Cerebellar cortex (tissue), 1 donor: ENCODE measurements at regions not wholly inside any gene's neighbourhood (a gene's known extent, or its start where the extent isn't known, plus 50 kb on each side); places are given as distances from the start of the nearest gene placed in this dataset.
"Not testable (repeated sequence)": the region's sequence is repeated elsewhere in the genome, so short reads cannot be mapped to it uniquely, and the experiment has no call there.

ENCODE experiments used
- DNase-seq: peaks from one replicate; pipeline ENCODE4 v3.0.0-alpha.2; 2015; ENCODE audit warnings: low spot score

DNA sequence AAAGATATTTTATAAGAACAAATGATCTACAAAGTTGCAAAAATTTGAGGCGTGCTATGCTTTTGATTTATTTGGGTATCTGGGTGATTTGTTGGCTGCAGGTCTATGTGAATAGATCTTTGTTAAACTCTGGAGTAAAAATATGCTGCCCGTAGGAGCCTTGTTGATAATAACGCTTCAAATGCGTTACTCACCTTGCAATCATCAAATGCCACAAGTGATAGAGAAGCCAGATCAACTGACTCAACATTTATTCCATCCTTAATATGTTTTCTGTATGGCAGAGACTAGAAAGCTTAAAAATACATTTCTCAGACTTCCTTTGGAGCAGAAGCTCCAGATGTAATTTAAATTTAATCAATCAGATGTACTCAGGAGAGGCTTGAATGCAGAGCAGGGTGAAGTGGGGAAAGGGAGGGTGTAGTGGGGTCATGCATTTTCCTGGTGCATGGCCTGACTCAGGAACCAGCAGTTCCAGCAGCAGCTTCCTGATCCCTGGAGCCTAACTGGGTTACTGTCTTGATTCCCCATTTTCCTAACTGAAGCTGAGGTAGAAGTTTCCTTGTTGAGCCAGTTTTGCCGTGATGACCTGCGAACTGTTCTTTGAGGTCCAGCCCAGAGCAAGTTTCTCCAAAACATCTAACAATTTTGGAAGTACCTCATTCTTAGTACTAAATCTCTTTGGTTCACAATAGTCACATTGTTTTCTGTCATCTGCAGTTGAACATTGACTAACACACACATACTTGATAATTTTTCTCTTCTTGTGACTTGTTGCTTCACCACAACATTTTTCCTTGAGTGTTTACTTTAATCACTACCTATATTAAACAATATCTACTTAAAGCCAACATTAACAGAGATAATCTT, 284.7 kb upstream of the CWC22 start:
- DNase-seq: no peak

DNA sequence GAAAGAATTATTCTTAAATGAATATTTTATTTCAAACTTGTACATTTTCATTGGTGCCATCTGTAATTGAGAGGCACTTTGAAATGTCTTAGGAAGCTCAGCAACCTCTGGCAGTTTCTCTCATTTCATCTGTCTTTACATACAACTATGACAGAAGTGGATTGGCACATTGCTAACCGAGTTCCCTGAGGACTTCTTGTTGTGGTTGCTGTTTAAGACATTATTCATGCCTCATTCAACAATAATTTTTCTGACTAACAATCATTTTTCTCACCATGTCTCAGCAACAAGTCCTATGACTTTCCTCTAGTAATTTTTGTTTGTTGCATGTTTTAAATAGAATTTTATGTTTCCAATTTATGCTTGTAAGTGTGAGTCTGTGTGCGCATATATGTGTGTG, 284.0 kb upstream of the CWC22 start:
- DNase-seq: no peak

DNA sequence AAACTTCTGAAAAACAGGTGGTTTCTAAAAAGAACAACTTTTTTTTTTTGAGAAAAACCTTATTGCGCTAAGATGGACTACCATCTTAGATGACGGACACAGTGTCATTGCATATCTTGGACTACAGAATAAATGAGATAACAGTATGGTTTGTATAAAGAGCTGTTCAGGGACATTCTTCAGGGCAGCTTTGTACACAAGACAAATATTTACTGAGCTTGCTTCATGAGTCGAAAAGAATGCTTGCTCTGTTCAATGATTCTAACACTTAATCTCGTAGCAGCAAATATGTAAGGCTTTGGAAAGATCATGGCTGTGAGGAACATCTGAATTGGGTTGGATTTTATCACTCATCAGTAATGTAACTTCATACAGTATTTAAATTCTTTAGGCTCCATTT, 282.5 kb upstream of the CWC22 start:
- no peak for DNase-seq

DNA sequence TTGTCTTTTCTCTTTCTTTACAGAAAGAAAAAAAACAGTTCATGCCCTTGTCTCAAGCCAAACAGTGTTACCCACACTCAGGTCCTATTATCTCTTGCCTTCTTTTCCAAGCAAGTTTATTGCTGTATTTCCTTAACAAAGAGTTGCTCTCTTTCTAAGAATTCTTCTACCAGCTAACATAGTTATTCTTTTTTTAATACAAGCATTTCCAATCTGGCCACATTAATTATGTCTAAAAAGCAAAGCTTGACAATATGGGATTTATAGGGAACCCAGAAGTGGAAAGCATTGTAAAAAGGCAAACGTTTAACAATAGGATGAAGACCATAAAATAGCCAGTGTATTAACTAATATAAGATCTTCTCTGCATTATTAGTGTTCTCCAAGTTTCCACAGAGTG, 272.5 kb upstream of the CWC22 start:
- DNase-seq: no peak

DNA sequence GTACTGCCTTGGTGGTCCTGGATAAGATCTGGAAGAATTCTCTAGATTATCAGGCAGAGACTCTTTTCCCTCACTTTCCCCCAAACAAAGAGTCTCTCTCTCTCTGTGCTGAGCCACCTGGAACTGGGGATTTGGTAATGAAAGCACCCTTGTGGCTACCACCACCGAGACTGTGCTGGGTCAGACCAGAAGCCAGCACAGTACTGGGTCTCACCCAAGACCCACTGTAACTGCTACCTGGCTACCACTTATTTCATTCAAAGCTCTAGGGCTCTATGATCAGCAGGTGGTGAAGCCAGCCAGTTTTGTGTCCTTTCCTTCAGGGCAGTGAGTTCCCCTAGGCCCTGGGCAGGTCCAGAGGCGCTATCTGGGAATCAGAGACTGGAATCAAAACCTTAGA, 269.6 kb upstream of the CWC22 start:
- no peak for DNase-seq

DNA sequence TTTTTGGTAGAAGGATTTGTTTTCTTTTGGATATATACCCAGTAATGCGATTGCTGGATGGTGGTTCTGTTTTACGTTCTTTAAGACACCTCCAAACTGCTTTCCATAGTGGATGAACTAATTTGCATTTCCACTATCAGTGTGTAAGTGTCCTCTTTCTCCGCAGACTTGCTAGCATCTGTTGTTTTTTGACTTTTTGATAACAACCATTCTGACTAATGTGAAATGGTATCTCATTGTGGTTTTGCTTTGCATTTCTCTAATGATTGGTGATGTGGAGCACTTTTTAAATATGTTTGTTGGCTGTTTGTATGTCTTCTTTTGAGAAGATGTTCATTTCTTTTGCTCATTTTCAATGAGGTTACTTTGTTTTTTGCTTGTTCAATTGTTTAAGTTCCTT, 260.9 kb upstream of the CWC22 start:
- DNase-seq: no peak

DNA sequence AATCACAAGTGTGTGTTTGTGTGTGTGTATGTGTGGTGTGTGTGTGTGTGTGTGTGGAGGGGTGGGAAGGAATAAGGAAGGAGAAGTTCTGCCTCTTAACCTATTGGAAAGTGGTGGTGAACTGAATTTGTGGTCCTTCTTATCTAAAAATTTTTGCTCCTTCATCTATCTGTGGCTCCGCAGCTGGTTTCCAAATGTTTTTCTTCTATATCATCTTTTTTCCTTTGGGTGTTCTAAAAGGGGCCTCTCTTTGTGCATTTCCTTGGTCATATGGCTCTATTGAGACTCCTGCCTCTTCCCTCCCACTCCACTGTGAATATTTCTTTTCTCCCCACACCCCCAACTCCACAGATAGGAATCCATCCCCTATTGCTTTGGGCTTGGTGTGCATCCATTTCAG, 254.9 kb upstream of the CWC22 start:
- no peak for DNase-seq

DNA sequence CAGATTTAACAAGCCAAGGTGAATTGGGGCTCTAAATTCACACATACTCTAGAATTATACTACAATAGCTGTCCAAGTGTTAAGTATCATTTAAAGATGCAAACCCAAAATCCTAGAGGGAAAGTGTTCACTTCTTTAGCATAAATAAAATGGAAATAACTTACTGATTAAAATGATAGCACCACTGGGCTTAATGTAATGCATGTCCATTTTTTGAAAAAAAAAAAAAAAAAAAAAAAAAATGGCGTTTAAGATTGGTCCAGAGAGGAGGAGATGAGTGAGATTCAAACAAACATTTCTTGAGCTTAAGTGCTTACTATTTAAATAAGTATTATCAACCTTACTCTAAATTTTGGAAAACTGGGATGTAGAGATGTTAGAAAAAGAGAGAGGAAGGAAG, 251.5 kb upstream of the CWC22 start:
- no peak for DNase-seq

DNA sequence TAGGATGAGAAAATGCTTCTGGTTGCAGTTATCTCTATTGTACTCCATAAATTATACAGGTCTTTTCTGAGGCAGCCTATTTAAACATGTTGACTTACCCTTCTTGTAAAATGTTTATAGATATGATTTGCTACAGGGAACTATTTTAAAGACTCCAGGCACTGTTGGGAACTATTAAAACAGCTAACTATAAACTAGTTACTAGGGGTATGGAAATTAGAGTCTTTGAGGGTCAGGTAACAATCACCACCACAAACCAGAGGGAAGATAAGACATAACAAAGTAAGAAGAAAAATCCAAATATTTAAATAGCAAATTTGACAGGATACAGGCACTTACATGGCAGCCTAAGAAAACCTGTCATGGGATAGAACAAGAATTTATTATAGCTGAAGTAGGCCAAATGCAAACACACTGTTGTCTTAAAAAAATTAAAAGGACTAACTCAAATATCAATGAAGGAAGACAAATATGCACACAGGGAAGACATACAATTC, 251.0 kb upstream of the CWC22 start:
- DNase-seq: no peak

DNA sequence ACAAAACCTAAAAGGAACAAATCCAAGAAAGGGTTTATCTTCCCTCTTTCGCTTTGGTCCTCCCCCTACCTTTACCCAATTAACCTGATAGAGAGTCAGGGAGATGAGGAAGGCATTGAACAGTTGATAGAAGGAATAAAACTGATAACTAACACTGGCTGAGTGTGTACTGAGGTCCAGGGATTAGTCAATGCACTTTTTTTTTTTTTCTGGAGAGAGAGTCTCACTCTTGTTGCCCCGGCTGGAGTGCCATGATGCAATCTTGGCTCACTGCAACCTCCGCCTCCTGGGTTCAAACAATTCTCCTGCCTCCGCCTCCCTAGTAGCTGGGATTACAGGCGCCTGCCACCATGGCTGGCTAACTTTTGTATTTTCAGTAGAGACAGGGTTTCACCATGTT, 250.2 kb upstream of the CWC22 start:
- no peak for DNase-seq

DNA sequence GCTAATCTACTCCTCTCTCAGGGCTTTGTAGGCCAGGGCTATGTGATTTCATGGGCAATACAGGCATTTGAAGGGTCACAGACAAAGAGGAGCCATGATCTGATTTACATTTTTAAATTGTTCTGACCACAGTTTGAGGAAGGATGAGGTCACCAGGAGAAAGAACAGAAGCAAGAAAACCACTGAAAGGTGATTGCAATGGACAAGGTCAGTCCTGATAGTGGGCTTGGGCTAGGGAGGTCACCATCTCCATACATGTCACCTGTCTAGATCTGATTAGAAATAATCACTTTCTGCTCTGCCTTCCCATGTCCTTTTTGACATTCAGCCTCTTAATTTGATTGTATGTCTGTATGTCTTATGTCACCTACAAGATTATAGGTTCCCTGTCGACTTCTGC, 248.9 kb upstream of the CWC22 start:
- DNase-seq: no peak

DNA sequence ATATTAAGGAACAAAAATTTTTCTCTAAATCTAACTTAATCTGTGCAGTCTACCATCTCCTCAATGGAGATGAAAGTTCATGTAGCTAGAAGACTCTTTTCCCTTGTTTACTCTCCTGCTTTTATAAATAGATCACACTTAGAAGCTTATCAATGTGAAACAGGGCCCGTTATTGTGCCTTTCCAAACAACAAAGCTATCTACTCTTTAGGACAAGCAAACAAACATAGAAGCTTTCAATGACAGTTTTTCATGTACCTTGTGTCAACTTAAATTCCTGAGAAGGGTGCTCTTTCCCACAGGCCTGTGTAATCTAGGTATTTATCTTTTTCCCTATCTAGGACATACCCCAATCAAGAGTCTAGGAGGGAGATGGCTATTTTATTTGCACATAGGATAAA, 247.8 kb upstream of the CWC22 start:
- no peak for DNase-seq

DNA sequence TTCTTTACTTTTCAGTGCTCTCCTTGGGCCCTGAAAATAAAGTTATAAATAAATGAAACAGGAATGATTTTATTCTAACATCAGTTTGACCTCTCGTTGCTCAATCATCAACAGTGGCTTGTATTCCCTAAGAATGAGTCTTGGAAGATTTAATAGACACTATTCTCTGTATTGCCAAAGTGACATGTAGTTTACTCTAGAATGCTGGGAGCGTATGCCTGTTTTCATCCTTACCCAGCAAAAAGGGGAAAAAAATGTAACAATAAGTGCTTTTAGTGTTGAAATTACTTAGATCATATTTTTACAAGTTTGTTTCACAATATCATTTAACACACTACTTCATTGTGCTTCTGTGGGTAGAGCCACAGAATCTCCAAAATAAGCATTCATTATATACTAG, 240.6 kb upstream of the CWC22 start:
- no peak for DNase-seq

DNA sequence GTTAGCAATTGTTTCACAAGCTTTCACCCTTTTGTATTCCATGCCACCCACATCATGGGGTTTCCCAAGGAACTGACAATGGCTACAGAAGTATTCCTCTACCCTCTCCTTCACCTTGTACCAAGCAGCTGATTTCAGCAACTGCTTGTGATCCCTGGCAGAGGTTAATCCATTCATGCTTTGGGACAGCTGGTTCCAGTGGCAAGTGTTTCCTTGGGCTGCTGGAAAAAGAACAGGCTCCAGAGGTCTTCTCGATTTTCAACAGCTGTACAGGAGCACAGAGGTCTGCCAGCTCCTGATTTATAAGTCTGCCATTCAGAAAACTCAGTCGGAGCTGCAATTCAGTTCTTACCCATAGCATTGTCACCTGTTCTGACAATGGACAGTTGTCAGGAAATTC, 239.2 kb upstream of the CWC22 start:
- no peak for DNase-seq

DNA sequence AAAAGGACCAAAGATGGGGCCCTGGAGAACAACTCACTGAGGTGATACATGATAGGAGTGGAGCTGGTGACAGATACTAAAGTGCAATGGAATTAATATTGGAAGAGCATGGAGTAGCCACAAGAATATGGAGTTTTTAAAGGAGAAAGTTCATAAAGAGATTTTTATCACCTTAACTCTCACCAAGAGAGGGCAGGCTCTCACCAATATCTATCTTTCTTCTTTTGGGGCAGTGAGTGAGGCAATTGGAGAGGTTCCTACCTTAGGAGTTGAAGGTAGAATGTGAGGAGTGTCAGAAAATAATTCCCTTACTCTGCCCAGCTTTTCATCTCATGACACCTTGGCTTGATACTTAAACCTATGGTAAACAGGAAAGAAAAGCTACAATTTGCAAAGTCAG, 233.7 kb upstream of the CWC22 start:
- no peak for DNase-seq

DNA sequence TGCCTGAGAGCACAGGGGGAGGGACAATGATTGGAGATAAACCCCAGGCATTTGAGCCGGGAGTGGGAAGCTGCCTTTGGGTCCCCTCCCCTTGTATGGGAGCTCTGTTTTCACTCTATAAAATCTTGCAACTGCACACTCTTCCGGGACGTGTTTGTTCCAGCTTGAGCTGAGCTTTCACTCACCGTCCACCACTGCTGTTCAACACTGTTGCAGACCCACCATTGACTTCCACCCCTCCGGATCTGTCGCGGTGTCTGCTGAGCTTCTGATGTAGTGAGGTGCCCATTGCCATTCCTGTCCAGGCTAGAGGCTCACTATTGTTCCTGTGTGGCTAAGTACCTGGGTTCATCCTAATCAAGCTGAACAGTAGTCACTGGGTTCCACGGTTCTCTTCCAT, 231.6 kb upstream of the CWC22 start:
- DNase-seq: no peak

DNA sequence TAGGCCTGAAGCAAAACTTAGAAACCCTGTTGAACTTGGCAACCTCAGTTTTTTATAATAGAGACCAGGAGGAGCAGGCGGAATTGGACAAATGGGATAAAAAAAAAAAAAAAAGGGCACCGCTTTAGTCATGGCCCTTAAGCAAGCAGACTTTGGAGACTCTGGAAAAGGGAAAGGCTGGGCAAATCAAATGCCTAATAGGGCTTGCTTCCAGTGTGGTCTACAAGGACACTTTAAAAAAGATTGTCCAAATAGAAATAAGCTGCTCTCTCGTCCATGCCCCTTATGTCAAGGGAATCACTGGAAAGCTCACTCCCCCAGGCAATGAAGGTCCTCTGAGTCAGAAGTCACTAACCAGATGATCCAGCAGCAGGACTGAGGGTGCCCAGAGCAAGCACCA, 229.0 kb upstream of the CWC22 start:
- DNase-seq: not testable (repeated sequence)

DNA sequence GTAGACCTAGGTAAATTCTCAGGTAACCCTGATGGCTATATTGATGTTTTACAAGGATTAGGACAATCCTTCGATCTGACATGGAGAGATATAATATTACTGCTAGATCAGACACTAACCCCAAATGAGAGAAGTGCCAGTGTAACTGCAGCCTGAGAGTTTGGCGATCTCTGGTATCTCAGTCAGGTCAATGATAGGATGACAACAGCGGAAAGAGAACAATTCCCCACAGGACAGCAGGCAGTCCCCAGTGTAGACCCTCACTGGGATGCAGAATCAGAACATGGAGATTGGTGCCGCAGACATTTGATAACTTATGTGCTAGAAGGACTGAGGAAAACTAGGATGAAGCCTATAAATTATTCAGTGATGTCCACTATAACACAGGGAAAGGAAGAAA, 228.4 kb upstream of the CWC22 start:
- DNase-seq: not testable (repeated sequence)

DNA sequence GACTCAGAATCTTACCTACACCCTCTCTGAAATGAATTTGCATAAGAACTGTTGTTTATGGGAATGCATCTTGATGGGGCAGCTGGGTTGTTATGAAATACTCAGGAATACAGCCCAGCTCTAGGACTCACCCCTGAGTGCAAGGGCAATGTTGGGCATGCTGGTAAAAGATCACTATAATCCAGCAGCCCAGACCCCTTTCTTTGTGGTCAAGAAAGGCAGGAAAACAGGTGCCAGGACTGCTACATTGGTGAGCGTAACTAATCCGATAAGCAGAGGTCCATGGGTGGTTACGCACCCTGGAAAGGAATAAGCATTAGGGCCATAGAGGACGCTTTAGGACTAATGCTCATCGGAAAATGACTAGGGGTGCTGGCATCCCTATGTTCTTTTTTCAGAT, 227.9 kb upstream of the CWC22 start:
- DNase-seq: not testable (repeated sequence)

DNA sequence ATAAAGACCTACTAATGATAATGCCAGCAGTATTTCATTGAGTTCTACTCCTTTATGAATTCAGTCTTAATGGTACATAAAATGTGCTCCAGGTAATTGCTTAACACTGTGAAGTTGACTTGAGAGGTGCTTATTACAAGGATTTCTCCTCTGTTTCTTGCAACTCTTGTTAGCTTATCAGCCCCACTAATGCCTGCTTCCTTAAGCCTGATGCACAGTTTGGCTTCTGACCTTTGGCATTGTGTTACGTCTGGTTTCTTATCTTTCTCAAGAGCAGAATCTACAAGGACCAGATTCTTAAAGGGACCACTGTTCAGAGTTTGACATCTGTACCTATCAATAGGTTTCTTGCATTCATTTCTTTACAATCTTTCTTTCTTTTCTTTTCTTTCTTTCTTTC, 223.9 kb upstream of the CWC22 start:
- no peak for DNase-seq

DNA sequence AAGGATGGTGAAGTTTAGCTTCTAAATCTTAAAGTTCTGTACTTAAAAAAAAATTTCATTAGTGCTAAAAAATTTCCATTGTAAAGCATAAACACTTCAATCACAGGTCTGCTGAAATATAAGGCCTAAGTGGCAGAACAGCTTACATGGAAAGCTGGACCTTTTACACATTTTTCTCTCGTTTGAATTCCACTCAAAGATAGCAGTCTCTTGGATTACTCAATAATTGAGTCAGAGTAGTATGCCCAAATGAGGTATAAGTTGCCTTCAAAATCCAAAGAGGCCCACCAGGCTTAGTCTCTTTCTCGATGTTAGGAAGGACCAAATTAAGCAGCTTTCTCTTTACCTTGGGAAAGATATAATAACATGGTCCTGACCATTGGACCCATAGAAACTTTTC, 220.4 kb upstream of the CWC22 start:
- no peak for DNase-seq

DNA sequence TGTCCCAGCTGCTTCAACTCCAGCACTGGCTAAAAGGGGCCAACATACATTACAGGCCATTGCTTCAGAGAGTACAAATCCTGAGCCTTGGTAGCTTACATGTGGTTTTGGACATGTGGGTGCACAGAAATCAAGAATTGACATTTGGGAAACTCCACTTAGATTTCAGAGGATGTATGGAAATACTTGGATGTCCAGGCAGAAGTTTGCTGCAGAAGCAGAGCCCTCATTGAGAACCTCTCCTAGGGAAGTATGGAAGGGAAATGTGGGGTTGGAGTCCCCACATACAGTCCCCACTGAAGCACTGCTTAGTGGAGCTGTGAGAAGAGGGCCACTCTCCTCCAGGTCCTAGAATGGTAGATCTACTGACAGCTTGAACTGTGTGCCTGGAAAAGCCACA, 218.0 kb upstream of the CWC22 start:
- no peak for DNase-seq

DNA sequence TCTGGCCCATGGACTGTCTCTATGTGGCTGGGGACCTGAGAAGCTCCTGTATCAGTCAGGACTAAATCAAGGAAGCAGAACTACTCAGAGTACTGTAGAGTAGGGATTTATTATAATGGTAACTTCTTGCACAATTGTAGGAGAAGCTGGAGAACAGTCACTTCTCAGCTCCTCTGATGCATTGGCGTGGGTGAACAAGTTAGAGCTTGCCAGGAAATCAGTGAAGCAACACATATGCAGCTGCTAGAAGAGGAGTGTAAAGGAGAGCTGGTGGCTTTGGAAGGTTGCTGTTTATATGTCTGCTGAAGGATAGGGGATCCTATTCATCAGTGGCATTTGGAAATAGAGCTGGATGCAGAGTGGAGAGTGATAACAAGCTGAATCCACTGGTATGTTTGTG, 215.5 kb upstream of the CWC22 start:
- peak; percentile 27 for DNase-seq

DNA sequence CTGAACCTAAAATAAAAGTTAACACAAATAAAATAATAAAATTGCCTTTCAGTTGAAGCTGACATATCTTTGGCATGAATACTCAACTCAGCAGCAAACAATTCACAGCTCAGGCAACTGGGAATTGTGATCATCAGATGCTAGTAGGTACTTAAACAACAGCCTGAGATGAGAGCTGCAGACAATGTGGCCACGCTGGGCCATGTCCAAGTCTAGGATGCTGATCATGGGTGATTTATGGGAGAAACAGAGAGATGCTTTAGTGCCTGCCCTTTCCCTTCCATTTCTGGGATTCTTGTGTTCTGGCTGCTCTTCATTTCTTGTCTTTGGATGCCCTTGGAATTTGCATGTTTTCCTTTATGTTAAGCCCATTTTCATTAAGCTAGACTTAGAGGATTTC, 212.4 kb upstream of the CWC22 start:
- no peak for DNase-seq
